RWPE1 (cell line): ENCODE measurements at regions not wholly inside any gene's neighbourhood (a gene's known extent, or its start where the extent isn't known, plus 50 kb on each side); places are given as distances from the start of the nearest gene placed in this dataset.

Source experiments
- CTCF ChIA-PET: fragments of 350-600 bp; sonication (Branson Sonifier 250); formaldehyde crosslinking; extraction: SDS; loops from one replicate; lab custom pipeline; 2021; lab: Yijun Ruan, JAX
- POLR2A ChIA-PET: fragments of 400-600 bp; formaldehyde crosslinking; extraction: SDS; loops from one replicate; lab custom pipeline; 2020; ENCODE audit warnings: antibody characterized with exemption; ENCODE audit not compliant: low non-redundant PET; lab: Yijun Ruan, JAX
- DNase-seq: peaks from one replicate; pipeline ENCODE4 v3.0.0; 2012; ENCODE audit warnings: low spot score
- H3K27ac ChIP-seq: fragments of 450-650 bp; 2 replicates; pipeline ENCODE4 v1.5.1; 2017
- TF ChIP-seq, protein P1 (sequence below): fragments of 450-650 bp; conservative IDR thresholded peaks from 2 replicates; pipeline ENCODE4 v1.5.1; 2017; ENCODE audit warnings: low read depth, mild to moderate bottlenecking

DNA sequence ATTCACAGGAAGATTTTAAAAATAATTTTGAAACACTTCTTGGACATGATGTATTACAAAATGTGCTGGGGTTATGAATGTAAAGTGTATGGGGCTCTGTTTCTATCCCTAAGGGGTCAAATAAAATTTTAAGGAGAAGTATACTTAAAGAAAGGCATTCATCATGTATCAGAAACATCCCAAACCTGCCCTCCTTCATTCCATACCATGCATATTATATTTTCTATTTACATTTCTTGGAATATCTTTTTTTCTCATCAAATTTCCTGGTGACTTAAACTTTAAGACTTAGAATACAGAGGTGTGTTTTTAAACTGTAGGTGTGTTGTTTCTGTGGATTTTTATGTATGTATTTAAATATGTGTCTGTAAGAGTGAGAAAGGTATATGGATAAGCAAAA is 96.1 kb upstream of the ADAMTS19 start:
- ChIA-PET POLR2A (no interaction called here), CTCF (no interaction called here)
- no peak overlapping the region for H3K27ac ChIP-seq
- no peak for DNase-seq
- TF ChIP-seq, protein P1, sequence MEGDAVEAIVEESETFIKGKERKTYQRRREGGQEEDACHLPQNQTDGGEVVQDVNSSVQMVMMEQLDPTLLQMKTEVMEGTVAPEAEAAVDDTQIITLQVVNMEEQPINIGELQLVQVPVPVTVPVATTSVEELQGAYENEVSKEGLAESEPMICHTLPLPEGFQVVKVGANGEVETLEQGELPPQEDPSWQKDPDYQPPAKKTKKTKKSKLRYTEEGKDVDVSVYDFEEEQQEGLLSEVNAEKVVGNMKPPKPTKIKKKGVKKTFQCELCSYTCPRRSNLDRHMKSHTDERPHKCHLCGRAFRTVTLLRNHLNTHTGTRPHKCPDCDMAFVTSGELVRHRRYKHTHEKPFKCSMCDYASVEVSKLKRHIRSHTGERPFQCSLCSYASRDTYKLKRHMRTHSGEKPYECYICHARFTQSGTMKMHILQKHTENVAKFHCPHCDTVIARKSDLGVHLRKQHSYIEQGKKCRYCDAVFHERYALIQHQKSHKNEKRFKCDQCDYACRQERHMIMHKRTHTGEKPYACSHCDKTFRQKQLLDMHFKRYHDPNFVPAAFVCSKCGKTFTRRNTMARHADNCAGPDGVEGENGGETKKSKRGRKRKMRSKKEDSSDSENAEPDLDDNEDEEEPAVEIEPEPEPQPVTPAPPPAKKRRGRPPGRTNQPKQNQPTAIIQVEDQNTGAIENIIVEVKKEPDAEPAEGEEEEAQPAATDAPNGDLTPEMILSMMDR = no peak

DNA sequence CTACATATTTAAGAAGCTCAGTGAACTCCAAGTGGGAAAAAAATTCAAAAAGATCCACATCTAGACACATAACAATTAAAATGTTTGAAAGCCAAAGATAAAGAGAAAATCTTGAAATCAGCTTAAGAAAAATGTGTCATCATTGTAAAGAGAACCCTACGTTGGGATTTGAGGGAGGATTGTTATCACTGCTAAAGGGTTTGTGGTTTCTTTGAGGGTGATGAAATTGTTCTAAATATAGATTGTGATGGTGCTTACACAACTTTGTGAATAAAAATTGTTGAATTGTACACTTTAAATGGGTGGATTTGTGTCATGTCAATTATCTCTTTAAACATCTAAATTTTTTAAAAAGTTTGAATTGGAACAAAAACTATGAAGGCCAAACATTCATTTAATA is 92.2 kb upstream of the ADAMTS19 start:
- no peak for DNase-seq
- POLR2A ChIA-PET = no interaction called here
- CTCF ChIA-PET = interaction anchor here (0.6 kb wide), 2 partner anchors 19 to 33 kb away, joined by 3 to 9 read pairs; no protein-coding TSS in a partner anchor
- TF ChIP-seq, protein P1 = no peak
- H3K27ac ChIP-seq = no peak overlapping the region

DNA sequence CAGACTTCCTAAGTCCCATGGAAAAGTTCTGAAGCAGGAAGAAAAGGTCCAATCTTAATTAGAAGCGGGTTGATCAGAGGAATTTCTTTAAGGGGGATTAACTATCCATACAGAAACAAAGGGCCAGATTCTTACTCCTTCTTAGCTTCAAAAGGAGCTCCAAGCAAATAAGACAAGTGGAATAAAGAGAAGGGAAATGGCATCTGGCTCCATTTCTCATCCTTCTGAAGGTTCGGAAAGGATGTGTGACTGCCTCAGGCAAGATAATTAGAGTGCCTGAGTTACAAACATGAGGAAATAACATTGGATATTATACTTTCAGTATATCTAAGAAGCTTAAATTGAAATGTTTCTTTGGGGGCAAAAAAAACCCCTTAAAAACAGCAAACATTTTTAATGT is 88.1 kb upstream of the ADAMTS19 start:
- TF ChIP-seq, protein P1 = no peak
- POLR2A ChIA-PET = no interaction called here
- CTCF ChIA-PET = no interaction called here
- no peak for DNase-seq
- H3K27ac ChIP-seq = no peak overlapping the region

DNA sequence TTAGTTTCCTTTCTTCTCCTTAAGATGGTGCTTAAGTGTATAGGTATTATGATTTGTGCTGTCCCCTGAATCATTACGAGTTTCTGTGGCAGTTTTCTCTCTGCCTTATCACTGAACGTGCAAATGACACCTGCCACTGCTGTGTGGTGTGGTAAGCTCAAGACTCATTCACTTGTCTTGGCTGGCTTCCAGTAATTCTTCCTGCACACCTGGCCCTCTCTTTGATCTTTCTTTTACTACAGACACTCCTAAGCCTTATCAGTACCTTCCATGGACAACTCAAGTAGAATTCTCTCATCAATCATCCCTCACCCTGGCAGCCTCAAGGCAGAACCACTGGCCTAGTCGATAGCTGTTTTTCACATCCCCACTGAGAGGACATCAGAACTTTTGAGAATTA is 82.6 kb upstream of the ADAMTS19 start:
- CTCF ChIA-PET = no interaction called here

DNA sequence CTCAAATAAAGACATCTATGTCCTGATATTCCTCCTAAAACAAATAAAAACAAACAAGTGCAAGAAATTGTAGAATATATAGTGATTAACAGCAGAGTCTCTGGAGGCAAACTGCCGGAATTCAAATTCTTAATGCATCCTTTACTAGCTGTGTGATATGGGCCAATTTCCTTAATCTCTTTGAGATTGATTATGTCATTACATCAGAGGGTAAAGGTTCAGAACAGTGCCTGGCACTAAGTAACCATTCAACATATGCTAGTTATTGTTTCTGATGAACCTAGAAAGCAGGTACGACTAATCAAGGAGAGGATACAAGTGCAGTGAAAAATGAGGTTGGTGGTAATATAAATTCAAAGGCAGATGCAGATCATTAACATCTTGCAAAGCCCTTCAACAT is 81.1 kb upstream of the ADAMTS19 start:
- TF ChIP-seq, protein P1 = no peak
- ChIA-PET CTCF (no interaction called here), POLR2A (no interaction called here)
- no peak overlapping the region for H3K27ac ChIP-seq
- no peak for DNase-seq

More for the DNA sequence above, 82.6 kb upstream of the ADAMTS19 start:
- no peak overlapping the region for H3K27ac ChIP-seq
- no peak for DNase-seq
- TF ChIP-seq, protein P1 = no peak
- POLR2A ChIA-PET = no interaction called here

DNA sequence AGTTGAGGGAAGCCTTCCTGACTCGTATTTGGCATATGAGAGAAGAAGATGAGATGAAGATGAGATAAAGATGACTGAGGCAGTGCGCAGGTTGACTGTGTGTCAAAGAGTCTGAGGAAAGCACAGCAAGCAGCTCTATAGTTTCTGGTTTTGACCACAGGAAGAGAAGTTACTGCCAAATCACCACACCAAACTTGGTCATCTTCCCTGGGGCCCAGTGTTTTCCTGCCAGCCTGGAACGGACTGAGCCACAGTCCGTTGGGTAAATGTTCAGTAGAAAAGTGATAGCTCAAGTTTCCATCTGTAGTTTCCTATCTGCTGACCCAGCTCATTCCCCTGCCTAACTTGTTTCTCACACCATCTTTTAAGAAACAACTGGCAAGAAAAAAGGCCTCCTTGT is 80.7 kb upstream of the ADAMTS19 start:
- POLR2A ChIA-PET = no interaction called here
- H3K27ac ChIP-seq = no peak overlapping the region
- TF ChIP-seq, protein P1 = no peak
- CTCF ChIA-PET = no interaction called here
- no peak for DNase-seq
